Stimulated activated CD8-positive, alpha-beta memory T cell treated with anti-CD3 and anti-CD28 coated beads, Interleukin-15, amount 100 ng/mL, for 48 hours (primary cell): ENCODE measurements at regions not wholly inside any gene's neighbourhood (a gene's known extent, or its start where the extent isn't known, plus 50 kb on each side); places are given as distances from the start of the nearest gene placed in this dataset.
"Not testable (repeated sequence)": the region's sequence is repeated elsewhere in the genome, so short reads cannot be mapped to it uniquely, and the experiment has no call there.

Experiments
- DNase-seq, 2 donors: peaks; one replicate each; pipeline ENCODE4 v3.0.0-alpha.2; 2020; ENCODE audit warnings: low read depth in 2 of 2

- DNase-seq, result no peak
These were observed 56.6 kb downstream of the SLITRK1 start for GRCh38 chr13:83825676-83826075.

- DNase-seq, result no peak
These were observed 57.7 kb downstream of the SLITRK1 start for GRCh38 chr13:83824560-83824959.

- DNase-seq, result no peak
These were observed 58.2 kb downstream of the SLITRK1 start for GRCh38 chr13:83824120-83824519.

GRCh38 chr13:83819611-83820010 lies 62.7 kb downstream of the SLITRK1 start:
- no peak for DNase-seq

GRCh38 chr13:83819156-83819555 lies 63.1 kb downstream of the SLITRK1 start:
- no peak for DNase-seq

- DNase-seq, result no peak
These were observed 66.2 kb downstream of the SLITRK1 start for GRCh38 chr13:83816081-83816480.

- DNase-seq, result no peak
These were observed 66.7 kb downstream of the SLITRK1 start for GRCh38 chr13:83815598-83815997.

- no peak for DNase-seq
These were observed 72.1 kb downstream of the SLITRK1 start for GRCh38 chr13:83810136-83810535.

- no peak for DNase-seq
These were observed 77.8 kb downstream of the SLITRK1 start for GRCh38 chr13:83804356-83804962.

GRCh38 chr13:83798731-83799130 lies 83.5 kb downstream of the SLITRK1 start:
- no peak for DNase-seq

GRCh38 chr13:83796364-83796763 lies 85.9 kb downstream of the SLITRK1 start:
- DNase-seq, result no peak

- no peak for DNase-seq
These were observed 87.7 kb downstream of the SLITRK1 start for GRCh38 chr13:83794583-83794982.

GRCh38 chr13:83780227-83780626 lies 102.0 kb downstream of the SLITRK1 start:
- no peak for DNase-seq

GRCh38 chr13:83773961-83774360 lies 108.3 kb downstream of the SLITRK1 start:
- DNase-seq, result no peak

GRCh38 chr13:83765796-83766195 lies 116.5 kb downstream of the SLITRK1 start:
- no peak for DNase-seq

- DNase-seq, result no peak
These were observed 120.6 kb downstream of the SLITRK1 start for GRCh38 chr13:83761631-83762030.

GRCh38 chr13:83755210-83755609 lies 127.1 kb downstream of the SLITRK1 start:
- DNase-seq, result not testable (repeated sequence)

- DNase-seq, result no peak
These were observed 128.2 kb downstream of the SLITRK1 start for GRCh38 chr13:83753912-83754624.

- DNase-seq, result no peak
These were observed 130.1 kb downstream of the SLITRK1 start for GRCh38 chr13:83752141-83752540.

GRCh38 chr13:83740622-83741021 lies 141.7 kb downstream of the SLITRK1 start:
- DNase-seq, result no peak

GRCh38 chr13:83738407-83738806 lies 143.9 kb downstream of the SLITRK1 start:
- DNase-seq, result no peak

- no peak for DNase-seq
These were observed 149.0 kb downstream of the SLITRK1 start for GRCh38 chr13:83733293-83733692.

- no peak for DNase-seq
These were observed 149.5 kb downstream of the SLITRK1 start for GRCh38 chr13:83732755-83733154.

- DNase-seq, result no peak
These were observed 151.2 kb downstream of the SLITRK1 start for GRCh38 chr13:83731113-83731512.
